Left cardiac atrium (tissue), 4 donors: ENCODE measurements at regions not wholly inside any gene's neighbourhood (a gene's known extent, or its start where the extent isn't known, plus 50 kb on each side); places are given as distances from the start of the nearest gene placed in this dataset.
A peak's percentile ranks its signal among the peaks of the same experiment; 100 is the strongest.
"Not testable (repeated sequence)": the region's sequence is repeated elsewhere in the genome, so short reads cannot be mapped to it uniquely, and the experiment has no call there.

ENCODE experiments used
- ATAC-seq, 2 donors: fragments of 200-7000 bp; cut with Tn5 transposase; one replicate each; pipeline ENCODE4 v1.9.1; 2020; ENCODE audit warnings: mild to moderate bottlenecking in 2 of 2, moderate library complexity in 2 of 2
- DNase-seq: peaks from one replicate; pipeline ENCODE4 v3.0.0-alpha.2; 2020
- intact Hi-C, 2 donors: fragments of 100-400 bp; cut with DNase I; formaldehyde crosslinking; loops; one replicate each; pipeline versions ENCODE4 v1.14.1 to v1.15.1; 2022 to 2023
- donor health status: DM: no; HTN: yes; CAD: no.
- donor health status: DM: no; HTN: yes; CAD: no; lungs with severe emphysema.
- donor health status: DM: yes; HTN: yes; CAD: no.
- donor health status: Dilated cardiomyopathy.

- ATAC-seq, DNase-seq, intact Hi-C loops: not testable (repeated sequence)
Measured at GRCh38 chr20:30164389-30164788, 1093.1 kb upstream of the DEFB115 start.

GRCh38 chr20:30167540-30167939 is 1089.9 kb upstream of the DEFB115 start:
- no peak for DNase-seq
- intact Hi-C loops: no loop called here
- ATAC-seq: no peak

GRCh38 chr20:30168025-30168799 is 1089.3 kb upstream of the DEFB115 start:
- ATAC-seq: no peak
- DNase-seq: peak; percentile 22
- intact Hi-C loops: no loop called here

GRCh38 chr20:30168800-30169138 is 1088.7 kb upstream of the DEFB115 start:
- ATAC-seq (no peak), DNase-seq (no peak)
- intact Hi-C loops: no loop called here

GRCh38 chr20:30175681-30176080 is 1081.8 kb upstream of the DEFB115 start:
- ATAC-seq: no peak
- intact Hi-C loops: no loop called here
- DNase-seq: no peak

- ATAC-seq, DNase-seq, intact Hi-C loops: not testable (repeated sequence)
Measured at GRCh38 chr20:30183124-30183523, 1074.3 kb upstream of the DEFB115 start.

- DNase-seq: not testable (repeated sequence)
Measured at GRCh38 chr20:30191785-30192184, 1065.7 kb upstream of the DEFB115 start.

GRCh38 chr20:30234477-30234876 is 1023.0 kb upstream of the DEFB115 start:
- ATAC-seq, intact Hi-C loops, DNase-seq: not testable (repeated sequence)

More at GRCh38 chr20:30191785-30192184, 1065.7 kb upstream of the DEFB115 start:
- ATAC-seq, intact Hi-C loops: not testable (repeated sequence)

GRCh38 chr20:30275073-30275472 is 982.4 kb upstream of the DEFB115 start:
- DNase-seq, intact Hi-C loops, ATAC-seq: not testable (repeated sequence)

- DNase-seq (no peak), ATAC-seq (peak in 1 of 2 donors; percentile 24)
- intact Hi-C loops: no loop called here
Measured at GRCh38 chr20:30281584-30282197, 975.8 kb upstream of the DEFB115 start.

GRCh38 chr20:30283476-30284280 is 973.8 kb upstream of the DEFB115 start:
- peak; percentile 50 for DNase-seq
- intact Hi-C loops: not testable (repeated sequence)
- ATAC-seq: peak in 1 of 2 donors; percentile 54

- DNase-seq (no peak), ATAC-seq (no peak)
- intact Hi-C loops: no loop called here
Measured at GRCh38 chr20:30284281-30284905, 973.1 kb upstream of the DEFB115 start.

GRCh38 chr20:30285677-30286076 is 971.8 kb upstream of the DEFB115 start:
- ATAC-seq (no peak), DNase-seq (no peak)
- intact Hi-C loops: no loop called here

- DNase-seq: no peak
- intact Hi-C loops: no loop called here
Measured at GRCh38 chr20:30286157-30286556, 971.3 kb upstream of the DEFB115 start.

GRCh38 chr20:30287459-30287858 is 970.0 kb upstream of the DEFB115 start:
- DNase-seq, ATAC-seq, intact Hi-C loops: not testable (repeated sequence)

More at GRCh38 chr20:30286157-30286556, 971.3 kb upstream of the DEFB115 start:
- no peak for ATAC-seq

GRCh38 chr20:30288346-30288745 is 969.1 kb upstream of the DEFB115 start:
- DNase-seq: no peak
- intact Hi-C loops: no loop called here
- no peak for ATAC-seq

- DNase-seq, ATAC-seq, intact Hi-C loops: not testable (repeated sequence)
Measured at GRCh38 chr20:30289049-30289448, 968.4 kb upstream of the DEFB115 start.

- DNase-seq, ATAC-seq, intact Hi-C loops: not testable (repeated sequence)
Measured at GRCh38 chr20:30289711-30290141, 967.7 kb upstream of the DEFB115 start.
